Stimulated activated memory B cell treated with anti-CD40 and anti-IgM and Interleukin-4, amounts not matched to agents 10 μg/mL and 1 μg/mL and 100 μg/mL, for 72 hours (primary cell): ENCODE measurements at regions not wholly inside any gene's neighbourhood (a gene's known extent, or its start where the extent isn't known, plus 50 kb on each side); places are given as distances from the start of the nearest gene placed in this dataset.

Experiments used
- ATAC-seq: fragments of 150-1000 bp; cut with Tn5 transposase; 2 replicates; pipeline ENCODE4 v1.10.0; 2021
- H3K27ac Mint-ChIP-seq: one replicate; pipeline ENCODE4 v1.8.0; 2022; ENCODE audit warnings: mild to moderate bottlenecking, mixed read lengths
- H3K27me3 Mint-ChIP-seq: one replicate; pipeline ENCODE4 v1.8.0; 2022; ENCODE audit warnings: mixed read lengths
- H3K36me3 Mint-ChIP-seq: one replicate; pipeline ENCODE4 v1.8.0; 2022; ENCODE audit warnings: mixed read lengths
- H3K4me1 Mint-ChIP-seq: one replicate; pipeline ENCODE4 v1.8.0; 2022; ENCODE audit warnings: mixed read lengths
- H3K4me3 Mint-ChIP-seq: one replicate; pipeline ENCODE4 v1.8.0; 2022; ENCODE audit warnings: mild to moderate bottlenecking, moderate library complexity, mixed read lengths
- H3K9me3 Mint-ChIP-seq: one replicate; pipeline ENCODE4 v1.8.0; 2022; ENCODE audit warnings: mixed read lengths

DNA sequence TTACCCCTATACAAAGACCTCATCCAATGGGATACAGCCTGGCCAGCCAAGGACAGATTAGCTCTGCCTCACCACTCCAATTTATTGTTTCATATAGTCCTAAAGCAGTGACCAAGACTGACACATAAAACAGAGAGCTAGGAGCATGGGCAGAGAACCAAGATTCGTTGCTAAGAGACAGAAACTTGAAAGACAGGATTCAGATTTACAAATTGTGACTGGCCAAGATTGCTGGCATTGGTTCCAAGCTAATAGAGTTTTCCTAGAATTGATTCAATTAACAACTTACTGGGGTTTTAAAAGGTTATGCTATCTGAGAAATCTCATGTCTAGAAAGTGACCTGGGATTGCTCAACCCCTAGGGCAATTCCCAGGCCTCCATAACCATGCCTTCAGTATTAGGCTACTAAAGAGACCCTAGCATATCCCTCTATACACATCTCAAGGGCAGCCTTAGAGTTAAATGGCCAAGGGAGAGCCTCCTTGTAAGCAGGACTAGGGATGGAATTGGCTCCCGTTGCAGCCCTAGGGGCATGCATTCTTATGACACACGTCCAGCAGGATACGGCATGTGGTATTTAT is 75.6 kb downstream of the ICOS start:
- Mint-ChIP-seq H3K4me1 (no peaks in the 10 kb centered on the region), H3K9me3 (no peaks in the 10 kb centered on the region), H3K36me3 (no peaks in the 10 kb centered on the region), H3K4me3 (no peak overlapping the region), H3K27me3 (peaks cover 21% of the 10 kb centered on the region), H3K27ac (no peak overlapping the region)
- no peak for ATAC-seq

DNA sequence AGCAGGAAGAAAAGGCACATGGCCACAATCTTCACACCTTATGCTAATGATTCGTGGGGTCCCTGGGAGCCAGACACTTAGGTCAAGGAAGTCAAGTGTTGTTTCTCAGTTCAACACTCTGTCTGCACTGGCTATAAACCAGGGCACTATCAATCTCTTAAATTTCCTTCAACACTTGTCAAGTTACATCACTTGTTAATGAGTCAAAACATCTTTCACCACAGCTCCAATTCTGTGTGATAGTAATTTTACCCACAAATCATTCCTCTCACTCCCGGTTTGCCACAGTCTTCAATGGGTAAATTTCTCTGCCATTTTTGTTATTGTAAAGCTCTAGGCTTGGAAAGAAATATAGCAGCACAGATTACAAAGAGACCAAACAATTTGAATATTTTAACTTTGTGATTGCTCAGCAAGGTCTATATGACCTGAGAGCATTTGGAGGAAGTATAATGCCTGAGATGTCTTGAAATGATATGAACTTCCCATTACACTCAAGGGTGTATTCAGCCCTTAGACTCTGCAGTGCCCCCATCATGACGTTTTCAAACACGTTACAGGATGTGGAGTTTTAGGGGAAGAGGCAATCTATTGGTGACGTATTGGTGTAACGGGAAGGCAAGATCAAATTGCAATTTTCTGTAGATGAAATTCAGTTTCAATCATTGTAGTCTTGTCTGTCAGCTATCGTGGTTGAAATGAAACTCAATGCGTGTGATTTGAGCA is 78.7 kb downstream of the ICOS start:
- Mint-ChIP-seq H3K4me1 (no peaks in the 10 kb centered on the region), H3K36me3 (no peaks in the 10 kb centered on the region), H3K9me3 (peaks cover 3% of the 10 kb centered on the region), H3K4me3 (no peak overlapping the region), H3K27me3 (peaks cover 32% of the 10 kb centered on the region), H3K27ac (no peak overlapping the region)
- ATAC-seq: no peak

DNA sequence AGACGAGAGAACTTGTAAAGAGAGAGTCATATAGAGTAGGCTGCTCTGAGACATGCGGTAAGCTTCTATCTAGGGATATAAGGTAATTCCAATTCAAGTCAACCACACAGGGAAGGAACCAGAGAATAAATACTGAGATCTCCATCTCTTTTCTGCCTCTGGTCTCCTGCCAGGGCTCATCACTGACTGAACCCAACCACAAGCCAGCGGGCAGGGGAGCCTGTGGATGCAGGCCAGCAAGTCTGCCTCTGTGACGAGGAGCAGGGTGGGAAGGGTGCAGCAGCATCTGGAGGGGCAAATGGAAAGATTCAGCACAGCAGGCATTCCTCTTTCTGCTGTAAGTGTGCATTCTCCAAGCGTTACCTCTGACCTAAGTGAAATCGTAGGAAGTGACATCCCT is 82.2 kb downstream of the ICOS start:
- ATAC-seq: no peak
- H3K27ac Mint-ChIP-seq: no peak overlapping the region
- no peaks in the 10 kb centered on the region for H3K36me3 Mint-ChIP-seq
- H3K9me3 Mint-ChIP-seq: peaks cover 3% of the 10 kb centered on the region
- no peak overlapping the region for H3K4me3 Mint-ChIP-seq
- H3K27me3 Mint-ChIP-seq: peaks cover 22% of the 10 kb centered on the region
- no peaks in the 10 kb centered on the region for H3K4me1 Mint-ChIP-seq

DNA sequence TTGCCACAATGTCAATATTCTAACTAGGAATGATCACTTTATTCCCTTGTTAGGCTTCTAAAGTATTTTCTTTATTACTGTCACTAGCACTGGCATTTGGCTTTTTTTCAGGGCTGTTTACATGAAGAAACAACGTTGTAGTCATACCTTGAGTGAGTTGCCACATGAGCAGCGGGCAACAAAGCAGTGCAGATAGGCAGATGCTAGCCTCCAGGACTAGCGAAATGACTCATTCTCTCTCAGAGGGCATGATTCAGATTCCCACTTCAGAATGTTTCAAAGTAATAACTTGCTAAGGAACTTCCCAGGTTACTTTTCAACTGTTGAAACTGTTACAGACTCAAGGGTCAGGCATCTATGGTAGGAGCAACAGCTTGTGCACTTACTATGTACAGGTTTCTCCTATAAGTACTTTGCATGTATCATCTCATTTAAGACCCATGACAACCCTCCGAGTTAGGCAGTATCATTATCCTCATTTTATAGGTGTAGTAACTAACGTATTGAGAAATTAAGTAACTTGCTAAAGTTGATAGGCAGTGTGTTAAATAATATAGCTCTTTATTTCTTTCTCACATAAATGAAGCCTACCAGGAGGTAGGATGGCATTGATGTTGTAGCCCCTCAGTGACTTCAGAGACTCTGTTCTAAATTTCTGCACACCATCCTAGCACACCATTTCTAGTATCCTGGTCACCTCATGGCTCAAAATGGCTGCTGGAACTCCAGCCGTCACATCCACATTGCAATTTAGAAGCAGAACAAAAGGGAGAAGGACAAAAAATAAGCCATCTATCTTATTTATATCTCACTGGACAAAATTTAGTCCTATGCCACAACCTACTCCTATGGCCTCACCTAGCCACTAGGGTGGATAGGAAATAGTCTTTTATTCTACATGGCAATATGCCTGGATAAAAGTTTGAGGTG is 83.3 kb downstream of the ICOS start:
- Mint-ChIP-seq H3K4me1 (no peaks in the 10 kb centered on the region), H3K9me3 (peaks cover 3% of the 10 kb centered on the region), H3K4me3 (no peak overlapping the region), H3K36me3 (no peaks in the 10 kb centered on the region), H3K27me3 (peaks cover 22% of the 10 kb centered on the region), H3K27ac (no peak overlapping the region)
- ATAC-seq: peak; percentile 40

DNA sequence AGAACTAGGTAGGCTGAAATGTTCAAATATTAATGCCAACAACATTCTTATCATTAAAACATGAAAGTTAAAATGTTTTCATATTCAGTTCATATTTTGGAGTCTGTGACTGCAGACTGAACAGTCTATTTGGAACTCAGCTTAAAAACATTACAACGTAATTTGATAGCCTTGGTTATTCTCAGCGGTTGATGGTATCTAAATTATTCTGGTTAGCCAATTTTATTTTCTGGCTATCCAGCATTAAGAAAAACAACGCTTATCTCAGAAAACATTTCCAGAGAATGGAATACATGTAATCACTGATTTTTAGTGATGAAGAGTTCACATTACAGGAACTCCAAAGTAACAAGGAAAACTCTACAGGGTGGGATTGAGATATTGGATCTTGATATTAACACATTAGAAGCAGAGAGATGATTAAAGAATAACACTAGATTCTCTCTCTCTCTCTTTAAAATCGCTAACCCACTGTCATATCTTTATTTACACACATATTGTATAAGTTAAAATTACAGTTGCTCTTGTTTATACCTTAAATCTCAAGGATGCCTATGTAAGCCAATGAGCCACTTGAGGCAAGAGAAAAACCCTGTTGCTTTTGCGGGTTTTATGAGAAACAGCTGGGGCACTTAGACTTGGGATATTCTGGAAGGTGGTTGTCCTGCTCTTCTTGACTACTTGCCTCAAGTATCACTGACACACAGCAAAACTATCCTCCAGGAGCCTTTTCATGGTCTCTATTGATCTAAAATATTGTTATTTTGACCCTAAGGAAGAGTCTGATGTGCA is 84.9 kb downstream of the ICOS start:
- Mint-ChIP-seq H3K27me3 (peaks cover 25% of the 10 kb centered on the region), H3K9me3 (peaks cover 3% of the 10 kb centered on the region), H3K4me1 (peaks cover under 1% of the 10 kb centered on the region), H3K36me3 (no peaks in the 10 kb centered on the region), H3K27ac (no peak overlapping the region), H3K4me3 (no peak overlapping the region)
- ATAC-seq: no peak

DNA sequence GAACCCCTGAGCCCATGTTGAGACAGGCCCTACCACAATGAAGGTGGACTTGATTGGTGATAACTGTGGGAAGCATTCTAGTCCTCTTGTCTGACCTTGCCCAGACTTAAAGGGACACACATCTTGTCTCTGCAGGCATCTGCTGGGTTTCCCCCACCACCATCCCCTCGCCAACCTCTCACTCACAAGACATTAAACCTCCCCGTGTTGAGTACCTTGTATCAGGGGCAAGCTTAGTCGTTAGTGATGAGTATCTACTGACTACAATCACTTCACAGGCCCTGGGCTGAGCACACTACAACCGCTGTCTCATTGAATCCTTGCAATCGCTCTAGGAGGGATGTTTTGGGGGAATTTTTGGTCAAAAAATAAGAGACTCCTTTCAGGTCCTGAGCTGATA is 86.0 kb downstream of the ICOS start:
- H3K27me3 Mint-ChIP-seq: peaks cover 17% of the 10 kb centered on the region
- H3K4me3 Mint-ChIP-seq: no peak overlapping the region
- H3K36me3 Mint-ChIP-seq: no peaks in the 10 kb centered on the region
- ATAC-seq: peak; percentile 13
- H3K9me3 Mint-ChIP-seq: peaks cover 3% of the 10 kb centered on the region
- peaks cover 8% of the 10 kb centered on the region for H3K4me1 Mint-ChIP-seq
- H3K27ac Mint-ChIP-seq: no peak overlapping the region

DNA sequence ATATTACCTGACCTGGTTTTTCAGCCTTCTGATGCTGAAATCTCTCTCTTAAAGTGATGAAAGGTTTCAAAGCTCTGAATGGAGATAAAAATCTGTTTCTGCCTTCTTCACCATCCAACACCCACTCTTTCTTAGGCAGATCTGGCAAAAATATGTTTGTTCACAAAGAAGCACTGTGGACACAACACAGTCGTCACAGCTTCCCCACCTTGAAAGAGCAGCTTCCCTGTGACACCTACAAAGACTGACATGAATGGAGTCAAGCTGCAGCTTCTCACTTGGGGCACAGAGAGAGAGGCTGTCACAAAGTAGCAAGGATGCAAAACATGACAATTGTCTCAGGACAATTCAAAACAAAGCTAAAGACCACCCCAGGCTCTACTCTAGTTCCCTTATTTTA is 86.5 kb downstream of the ICOS start:
- ATAC-seq: no peak
- Mint-ChIP-seq H3K9me3 (peaks cover 3% of the 10 kb centered on the region), H3K4me1 (peaks cover 10% of the 10 kb centered on the region), H3K27ac (no peak overlapping the region), H3K4me3 (no peak overlapping the region), H3K27me3 (peaks cover 17% of the 10 kb centered on the region), H3K36me3 (no peaks in the 10 kb centered on the region)

DNA sequence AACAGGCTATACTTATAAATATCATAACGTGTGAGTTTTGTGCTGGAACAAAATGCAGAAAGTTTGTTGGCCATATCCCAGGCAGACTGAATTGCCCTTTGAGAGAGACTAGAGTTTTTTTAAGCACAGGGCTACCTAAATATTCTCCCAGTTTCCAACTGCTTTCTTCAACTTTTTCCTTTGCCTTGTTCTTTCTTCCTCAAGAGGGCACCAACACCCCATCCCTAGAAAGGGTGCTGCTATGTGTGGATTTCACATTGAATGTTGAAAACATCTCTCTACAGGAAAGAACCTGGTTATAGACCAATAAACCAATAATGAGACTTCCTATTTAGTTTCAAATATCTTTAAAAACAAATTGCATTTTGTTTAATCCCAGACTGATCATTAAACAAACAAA is 87.9 kb downstream of the ICOS start:
- no peak overlapping the region for H3K4me3 Mint-ChIP-seq
- H3K4me1 Mint-ChIP-seq: peaks cover 10% of the 10 kb centered on the region
- no peaks in the 10 kb centered on the region for H3K36me3 Mint-ChIP-seq
- H3K9me3 Mint-ChIP-seq: peaks cover 3% of the 10 kb centered on the region
- no peak overlapping the region for H3K27ac Mint-ChIP-seq
- peaks cover 10% of the 10 kb centered on the region for H3K27me3 Mint-ChIP-seq
- no peak for ATAC-seq

DNA sequence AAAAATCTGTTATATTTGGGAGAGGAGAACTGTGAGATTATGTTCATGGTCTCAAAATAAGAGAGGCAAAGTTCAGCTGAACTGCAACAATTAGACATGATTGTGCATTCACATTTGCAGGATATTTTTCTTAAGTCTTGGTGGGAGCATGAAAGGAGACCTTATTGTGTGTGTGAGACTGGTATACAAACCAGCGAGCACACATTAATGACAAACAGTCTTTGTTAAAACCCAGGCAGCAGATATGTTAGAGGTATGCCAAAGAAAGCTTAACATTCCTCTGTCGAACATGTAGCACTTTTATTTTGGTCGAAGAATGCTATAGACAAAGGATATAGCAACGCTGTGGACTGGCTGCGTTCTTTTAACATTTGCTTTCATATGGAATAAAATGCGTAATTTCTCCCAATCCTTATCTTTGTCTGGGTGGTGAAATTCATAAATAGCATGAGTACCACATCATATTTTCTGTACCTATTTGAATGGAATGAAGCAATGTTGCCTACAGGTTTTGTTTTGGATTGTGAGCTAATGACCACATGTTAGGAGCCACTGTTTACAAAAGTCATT is 88.4 kb downstream of the ICOS start:
- peaks cover 7% of the 10 kb centered on the region for H3K27me3 Mint-ChIP-seq
- peaks cover 10% of the 10 kb centered on the region for H3K4me1 Mint-ChIP-seq
- H3K36me3 Mint-ChIP-seq: no peaks in the 10 kb centered on the region
- peaks cover 2% of the 10 kb centered on the region for H3K9me3 Mint-ChIP-seq
- H3K27ac Mint-ChIP-seq: no peak overlapping the region
- no peak for ATAC-seq
- no peak overlapping the region for H3K4me3 Mint-ChIP-seq

DNA sequence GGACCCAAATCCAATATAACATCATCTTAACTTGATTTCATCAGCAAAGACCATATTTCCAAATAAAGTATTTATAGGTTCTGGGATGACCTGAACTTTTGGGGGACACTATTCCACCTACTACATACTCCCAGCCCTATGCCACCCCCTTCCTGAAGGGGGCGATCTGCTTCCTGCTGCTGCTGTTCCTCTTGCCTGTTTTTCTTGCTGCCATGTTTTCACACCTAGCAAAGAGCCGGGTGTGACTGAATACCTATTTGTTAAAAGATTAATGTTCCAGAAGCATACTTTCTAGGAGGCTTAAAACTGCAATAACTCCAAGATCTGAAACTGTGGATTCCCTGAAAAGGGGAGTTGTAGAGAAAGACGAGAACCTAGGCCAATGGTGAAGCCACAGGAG is 89.7 kb downstream of the ICOS start:
- Mint-ChIP-seq H3K27me3 (peaks cover 7% of the 10 kb centered on the region), H3K4me1 (peaks cover 10% of the 10 kb centered on the region), H3K4me3 (no peak overlapping the region), H3K27ac (no peak overlapping the region), H3K9me3 (no peaks in the 10 kb centered on the region), H3K36me3 (no peaks in the 10 kb centered on the region)
- no peak for ATAC-seq

DNA sequence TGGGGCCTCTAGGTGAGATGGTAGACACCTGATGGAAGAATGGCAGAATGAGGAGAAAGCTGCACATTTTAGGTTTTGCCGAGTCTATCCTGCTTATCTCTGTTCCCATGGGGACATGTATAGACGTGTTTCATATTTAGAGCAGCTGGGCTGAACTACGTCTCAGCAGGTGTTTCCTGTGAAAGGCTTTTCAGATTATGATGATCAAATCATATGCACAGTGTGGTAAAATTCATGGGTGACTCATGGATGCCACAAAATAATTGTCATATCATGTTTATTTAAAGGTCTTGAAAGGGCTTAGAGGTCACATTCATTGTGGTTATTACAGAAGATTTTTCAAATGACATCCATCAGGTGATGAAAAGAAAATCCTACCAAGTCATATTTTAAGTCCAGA is 90.5 kb downstream of the ICOS start:
- H3K27ac Mint-ChIP-seq: no peak overlapping the region
- H3K9me3 Mint-ChIP-seq: no peaks in the 10 kb centered on the region
- no peaks in the 10 kb centered on the region for H3K36me3 Mint-ChIP-seq
- no peak overlapping the region for H3K4me3 Mint-ChIP-seq
- H3K4me1 Mint-ChIP-seq: peaks cover 10% of the 10 kb centered on the region
- ATAC-seq: peak; percentile 70
- H3K27me3 Mint-ChIP-seq: peaks cover 7% of the 10 kb centered on the region

DNA sequence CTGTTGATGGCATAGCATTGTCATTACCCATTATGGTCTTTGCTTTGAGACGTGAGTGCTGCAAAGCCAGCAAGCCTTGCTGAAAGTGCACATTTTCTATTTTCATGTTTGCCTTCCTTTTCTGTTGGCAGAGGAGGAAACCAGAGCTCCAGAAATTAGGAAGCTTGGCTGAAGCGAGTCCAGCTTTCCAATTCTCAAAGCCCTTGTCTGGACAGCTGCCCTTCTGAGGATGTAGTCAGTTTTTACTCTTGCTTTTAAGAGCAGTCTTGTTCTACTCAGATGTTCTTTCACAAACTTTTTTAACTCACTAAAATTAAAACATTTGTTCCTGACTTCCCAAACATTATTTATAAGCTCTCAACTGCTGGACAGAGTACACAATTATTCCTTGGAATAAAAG is 93.8 kb downstream of the ICOS start:
- Mint-ChIP-seq H3K27me3 (peaks cover 7% of the 10 kb centered on the region), H3K27ac (no peak overlapping the region), H3K4me3 (no peak overlapping the region), H3K4me1 (peaks cover 10% of the 10 kb centered on the region), H3K9me3 (no peaks in the 10 kb centered on the region), H3K36me3 (no peaks in the 10 kb centered on the region)
- ATAC-seq: no peak

DNA sequence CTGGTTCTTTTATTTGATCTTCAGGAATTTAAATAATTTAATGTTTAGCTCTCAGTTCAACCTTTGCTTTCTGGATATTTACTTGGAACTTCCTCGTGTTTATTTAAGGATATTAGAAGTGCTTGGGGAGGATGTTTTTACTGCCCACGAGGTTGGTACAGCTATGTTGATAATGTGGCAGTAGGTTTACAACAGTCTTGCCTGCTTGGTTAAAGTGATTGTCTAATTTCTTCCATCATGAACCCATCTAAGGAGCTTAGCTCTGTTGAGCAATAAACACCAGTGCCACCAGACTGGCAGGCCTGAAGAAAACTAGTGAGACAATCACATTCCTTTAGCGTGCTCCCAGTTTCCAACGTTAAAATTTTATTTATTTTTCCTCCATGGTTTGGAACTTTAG is 94.5 kb downstream of the ICOS start:
- H3K27me3 Mint-ChIP-seq: peaks cover 5% of the 10 kb centered on the region
- no peaks in the 10 kb centered on the region for H3K36me3 Mint-ChIP-seq
- no peak for ATAC-seq
- H3K9me3 Mint-ChIP-seq: no peaks in the 10 kb centered on the region
- no peak overlapping the region for H3K4me3 Mint-ChIP-seq
- peaks cover 10% of the 10 kb centered on the region for H3K4me1 Mint-ChIP-seq
- no peak overlapping the region for H3K27ac Mint-ChIP-seq

DNA sequence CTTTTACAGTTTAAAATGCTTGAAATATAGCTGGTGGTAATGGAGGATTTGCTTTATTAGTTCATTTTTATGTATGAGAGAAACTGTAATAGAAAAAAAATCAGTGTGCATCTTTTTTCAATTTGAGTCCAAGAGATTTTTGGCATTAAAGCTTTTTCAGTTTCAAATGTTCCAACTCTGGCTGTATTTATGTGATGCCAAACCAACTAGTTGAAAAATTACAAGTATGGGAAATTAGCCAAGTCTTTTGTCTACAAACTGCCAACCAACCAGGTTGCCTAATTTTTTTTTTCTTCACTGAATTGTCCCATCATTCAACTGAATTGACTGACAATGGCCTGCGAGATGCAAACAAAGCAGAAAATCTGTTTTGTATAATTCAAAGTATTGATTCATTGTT is 95.7 kb downstream of the ICOS start:
- Mint-ChIP-seq H3K4me3 (no peak overlapping the region), H3K4me1 (peaks cover 5% of the 10 kb centered on the region), H3K36me3 (no peaks in the 10 kb centered on the region), H3K27ac (no peak overlapping the region), H3K27me3 (no peaks in the 10 kb centered on the region), H3K9me3 (no peaks in the 10 kb centered on the region)
- ATAC-seq: no peak
